ENCODE measurements at regions not wholly inside any gene's neighbourhood (a gene's known extent, or its start where the extent isn't known, plus 50 kb on each side); places are given as distances from the start of the nearest gene placed in this dataset.

DNA sequence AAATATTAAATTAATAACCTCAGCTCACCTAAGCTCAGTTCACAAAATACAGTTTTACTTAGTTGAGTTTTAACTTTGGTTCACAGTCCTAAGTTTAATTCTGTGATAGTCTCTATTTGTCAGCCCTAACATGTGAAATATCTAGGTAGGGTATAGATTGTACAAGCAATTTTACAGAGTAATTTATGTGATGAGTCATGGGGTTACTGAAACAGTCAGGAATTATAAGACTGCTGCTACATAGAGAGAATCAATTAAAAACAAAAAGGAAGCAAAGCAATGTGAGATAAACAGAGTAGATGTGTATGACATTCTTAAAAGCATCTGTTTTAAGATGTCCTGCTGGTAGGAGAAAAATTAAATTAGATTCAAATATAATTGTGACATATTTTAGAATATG, 1018.2 kb upstream of the KCND2 start:
- TF ChIP-seq ARNTL (CRISPR knock-in tag; IDR thresholded peaks at IDR 0.05; ENCODE audit: borderline replicate concordance, low read depth) (no peak), ZNF8 (CRISPR knock-in tag; IDR thresholded peaks at IDR 0.05) (no peak), ESRRG (CRISPR knock-in tag; IDR thresholded peaks at IDR 0.05) (no peak), ZC3H10 (CRISPR knock-in tag; IDR thresholded peaks at IDR 0.05) (no peak)
- TF ChIP-seq, protein P1, sequence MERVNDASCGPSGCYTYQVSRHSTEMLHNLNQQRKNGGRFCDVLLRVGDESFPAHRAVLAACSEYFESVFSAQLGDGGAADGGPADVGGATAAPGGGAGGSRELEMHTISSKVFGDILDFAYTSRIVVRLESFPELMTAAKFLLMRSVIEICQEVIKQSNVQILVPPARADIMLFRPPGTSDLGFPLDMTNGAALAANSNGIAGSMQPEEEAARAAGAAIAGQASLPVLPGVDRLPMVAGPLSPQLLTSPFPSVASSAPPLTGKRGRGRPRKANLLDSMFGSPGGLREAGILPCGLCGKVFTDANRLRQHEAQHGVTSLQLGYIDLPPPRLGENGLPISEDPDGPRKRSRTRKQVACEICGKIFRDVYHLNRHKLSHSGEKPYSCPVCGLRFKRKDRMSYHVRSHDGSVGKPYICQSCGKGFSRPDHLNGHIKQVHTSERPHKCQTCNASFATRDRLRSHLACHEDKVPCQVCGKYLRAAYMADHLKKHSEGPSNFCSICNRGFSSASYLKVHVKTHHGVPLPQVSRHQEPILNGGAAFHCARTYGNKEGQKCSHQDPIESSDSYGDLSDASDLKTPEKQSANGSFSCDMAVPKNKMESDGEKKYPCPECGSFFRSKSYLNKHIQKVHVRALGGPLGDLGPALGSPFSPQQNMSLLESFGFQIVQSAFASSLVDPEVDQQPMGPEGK (CRISPR knock-in tag; IDR thresholded peaks at IDR 0.05; ENCODE audit: borderline replicate concordance) = no peak

Data from SK-N-SH treated with all-trans-retinoic acid at 6 μM for 48 hours (cell line).